HG02943 (cell line): ENCODE measurements at regions not wholly inside any gene's neighbourhood (a gene's known extent, or its start where the extent isn't known, plus 50 kb on each side); places are given as distances from the start of the nearest gene placed in this dataset.

Experiments
- ATAC-seq: cut with Tn5 transposase; IDR thresholded peaks from one replicate; pipeline ENCODE4 v1.9.1; 2021; ENCODE audit warnings: mild to moderate bottlenecking, low read depth, moderate library complexity; ENCODE audit not compliant: unreplicated experiment

- ATAC-seq: no peak
Observed at GRCh38 chr18:60951091-60951490, 382.1 kb upstream of the CDH20 start.

GRCh38 chr18:60962625-60963024, 370.6 kb upstream of the CDH20 start:
- ATAC-seq: no peak

- ATAC-seq: no peak
Observed at GRCh38 chr18:60965856-60966255, 367.4 kb upstream of the CDH20 start.

GRCh38 chr18:60966876-60967275, 366.4 kb upstream of the CDH20 start:
- ATAC-seq: no peak

GRCh38 chr18:60975420-60975819, 357.8 kb upstream of the CDH20 start:
- ATAC-seq: no peak

- ATAC-seq: no peak
Observed at GRCh38 chr18:60976976-60977375, 356.3 kb upstream of the CDH20 start.

- ATAC-seq: no peak
Observed at GRCh38 chr18:60978338-60978737, 354.9 kb upstream of the CDH20 start.

GRCh38 chr18:60980422-60981005, 352.7 kb upstream of the CDH20 start:
- no peak for ATAC-seq

- no peak for ATAC-seq
Observed at GRCh38 chr18:60981682-60982328, 351.4 kb upstream of the CDH20 start.

GRCh38 chr18:60982329-60982695, 350.9 kb upstream of the CDH20 start:
- no peak for ATAC-seq

- ATAC-seq: no peak
Observed at GRCh38 chr18:60982928-60983327, 350.3 kb upstream of the CDH20 start.

GRCh38 chr18:60984510-60984909, 348.7 kb upstream of the CDH20 start:
- no peak for ATAC-seq

GRCh38 chr18:60987963-60988362, 345.3 kb upstream of the CDH20 start:
- no peak for ATAC-seq

GRCh38 chr18:60996326-60996725, 336.9 kb upstream of the CDH20 start:
- no peak for ATAC-seq

GRCh38 chr18:60996822-60997221, 336.4 kb upstream of the CDH20 start:
- ATAC-seq: no peak

- ATAC-seq: no peak
Observed at GRCh38 chr18:61001138-61001537, 332.1 kb upstream of the CDH20 start.

GRCh38 chr18:61006687-61007224, 326.5 kb upstream of the CDH20 start:
- no peak for ATAC-seq

GRCh38 chr18:61019338-61020301, 313.6 kb upstream of the CDH20 start:
- no peak for ATAC-seq

- ATAC-seq: no peak
Observed at GRCh38 chr18:61025596-61025995, 307.6 kb upstream of the CDH20 start.

GRCh38 chr18:61031626-61032025, 301.6 kb upstream of the CDH20 start:
- ATAC-seq: no peak

GRCh38 chr18:61034580-61034979, 298.6 kb upstream of the CDH20 start:
- no peak for ATAC-seq
